Stimulated activated CD4-positive, alpha-beta T cell treated with anti-CD3 and anti-CD28 coated beads, Interleukin-4, amount 100 ng/mL, for 1 hour (primary cell): ENCODE measurements at regions not wholly inside any gene's neighbourhood (a gene's known extent, or its start where the extent isn't known, plus 50 kb on each side); places are given as distances from the start of the nearest gene placed in this dataset.

Experiments used
- DNase-seq: peaks from one replicate; pipeline ENCODE4 v3.0.0-alpha.2; 2020

DNA sequence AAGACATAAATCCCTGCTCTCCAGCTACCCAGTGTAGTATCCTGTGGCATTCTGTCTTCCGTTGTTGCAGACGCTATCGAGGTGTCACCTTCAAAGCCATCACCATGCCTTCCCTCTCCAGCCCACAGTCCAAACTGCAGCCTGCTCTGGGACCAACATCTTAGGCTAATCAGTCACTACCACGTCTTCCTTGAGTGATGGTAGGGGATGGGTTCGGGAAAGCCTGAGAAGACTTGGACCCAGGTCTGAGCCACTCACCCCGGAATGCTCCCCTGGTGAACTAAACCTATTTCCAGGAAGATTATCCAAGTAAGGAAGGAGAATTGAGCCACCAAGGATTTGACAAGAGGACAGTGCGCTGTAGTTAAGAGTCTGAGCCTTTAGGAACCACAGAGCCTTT is 52.9 kb upstream of the IRX1 start:
- DNase-seq = no peak

DNA sequence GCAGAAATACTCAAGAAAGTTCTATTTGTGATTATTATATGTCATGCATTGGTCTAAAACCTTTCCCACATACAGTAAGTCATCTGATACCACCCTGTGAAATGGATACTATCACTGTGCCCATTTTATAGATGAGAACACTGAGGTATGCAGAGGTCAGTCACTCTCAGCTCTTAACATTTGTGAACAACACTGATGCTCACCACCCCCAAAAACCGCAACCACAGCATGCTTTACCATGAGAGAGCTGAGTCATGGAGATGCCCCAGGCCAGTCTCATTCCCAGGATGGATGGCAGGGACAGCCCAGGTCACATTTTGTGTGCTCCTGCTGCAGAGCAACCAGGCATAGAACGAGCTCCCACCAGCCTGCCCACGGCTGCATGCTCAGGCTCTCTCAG is 53.5 kb upstream of the IRX1 start:
- DNase-seq = no peak

DNA sequence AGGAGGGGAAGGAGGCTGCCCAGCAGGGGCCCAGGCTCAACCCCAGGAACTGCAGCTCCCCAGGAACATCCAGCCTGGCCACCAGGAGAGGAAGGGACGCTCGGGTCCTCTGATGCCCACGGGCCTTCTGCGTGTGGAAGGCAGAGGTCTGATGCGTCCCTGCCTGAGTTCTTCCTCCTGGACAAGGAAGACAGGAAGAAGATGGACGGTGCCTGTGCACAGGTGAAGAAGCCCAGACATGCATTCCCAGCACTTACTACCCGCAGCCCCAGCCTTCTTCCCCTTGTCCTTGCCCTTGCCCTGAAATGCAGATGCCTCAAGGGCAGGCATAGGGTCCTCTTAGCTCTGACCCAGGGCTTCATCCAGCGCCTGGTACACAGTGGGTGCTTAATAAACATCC is 56.7 kb upstream of the IRX1 start:
- DNase-seq = no peak

DNA sequence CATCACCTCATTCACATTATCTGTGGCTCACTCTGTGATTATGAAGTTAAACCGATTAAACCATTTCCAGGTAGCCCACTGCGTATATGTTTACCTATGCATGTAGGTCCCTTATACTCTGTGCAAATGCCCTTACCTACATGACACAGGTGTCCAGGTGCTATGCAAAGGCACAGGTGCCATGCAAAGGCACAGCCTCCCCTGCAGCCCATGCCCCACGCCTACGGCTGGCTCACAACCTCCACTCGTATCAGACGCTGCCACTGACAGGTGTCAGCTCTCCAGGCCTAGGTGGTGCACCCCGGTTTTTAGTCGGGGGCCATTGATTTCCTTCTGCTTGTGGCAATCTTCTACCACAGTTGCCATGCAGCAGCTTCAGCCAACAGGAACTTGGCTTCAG is 57.7 kb upstream of the IRX1 start:
- no peak for DNase-seq

DNA sequence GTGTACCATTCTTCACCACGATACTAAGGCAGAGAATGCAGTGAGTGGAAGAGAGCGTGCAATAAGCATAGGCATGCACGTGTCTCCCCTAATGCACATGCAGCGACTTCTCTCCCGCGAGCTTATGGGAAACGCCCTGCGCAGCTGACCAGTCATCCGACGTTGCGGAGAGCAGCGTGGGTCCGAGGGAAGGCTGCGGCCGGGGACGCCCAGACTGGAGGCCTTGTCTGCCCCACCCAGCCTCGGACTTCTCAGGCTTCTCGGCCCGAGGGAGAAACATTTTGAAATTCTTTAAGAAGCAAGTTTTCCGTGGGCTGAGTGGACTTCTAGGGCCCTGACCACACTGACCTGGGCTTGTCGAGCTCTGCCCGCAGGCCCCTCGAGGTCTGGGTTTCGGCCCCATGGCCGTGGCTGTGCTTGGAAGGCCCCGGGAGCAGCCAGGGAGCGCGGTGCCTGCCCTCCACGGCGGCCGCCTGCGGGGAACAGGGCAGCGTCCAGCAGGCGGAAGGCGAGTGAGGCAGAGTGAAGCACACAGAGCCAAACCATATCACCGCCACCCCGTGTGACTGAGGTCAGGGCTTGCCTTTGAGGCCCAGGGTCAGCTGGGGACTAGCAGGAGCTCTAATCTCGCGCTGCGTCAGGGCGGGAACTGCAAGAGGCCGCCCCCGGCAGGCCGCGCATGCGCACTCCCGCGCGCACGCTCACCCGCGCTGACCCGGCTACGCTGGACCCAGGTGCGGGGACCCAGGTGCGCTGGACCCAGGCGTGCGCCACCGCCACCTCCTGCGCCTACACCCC is 60.0 kb upstream of the IRX1 start:
- no peak for DNase-seq

DNA sequence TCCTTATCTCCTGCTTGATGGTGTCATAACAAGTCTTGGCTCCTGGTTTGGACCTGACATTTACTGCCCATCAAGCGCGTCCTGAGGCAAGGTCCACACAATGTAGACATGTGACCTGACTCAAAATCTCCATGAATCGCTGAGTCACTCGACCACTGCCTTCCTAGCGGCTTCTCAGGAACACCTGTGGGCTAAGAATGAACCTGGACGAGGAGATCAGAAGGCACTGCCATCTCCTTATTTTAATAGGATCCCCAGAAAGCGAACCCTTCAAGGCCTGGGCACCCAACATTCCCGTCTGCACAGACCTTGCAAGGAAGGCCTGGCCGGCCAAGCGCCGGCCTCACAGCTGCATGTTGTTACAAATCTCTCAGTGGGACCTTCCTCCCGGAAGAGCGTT is 60.6 kb upstream of the IRX1 start:
- DNase-seq = no peak

DNA sequence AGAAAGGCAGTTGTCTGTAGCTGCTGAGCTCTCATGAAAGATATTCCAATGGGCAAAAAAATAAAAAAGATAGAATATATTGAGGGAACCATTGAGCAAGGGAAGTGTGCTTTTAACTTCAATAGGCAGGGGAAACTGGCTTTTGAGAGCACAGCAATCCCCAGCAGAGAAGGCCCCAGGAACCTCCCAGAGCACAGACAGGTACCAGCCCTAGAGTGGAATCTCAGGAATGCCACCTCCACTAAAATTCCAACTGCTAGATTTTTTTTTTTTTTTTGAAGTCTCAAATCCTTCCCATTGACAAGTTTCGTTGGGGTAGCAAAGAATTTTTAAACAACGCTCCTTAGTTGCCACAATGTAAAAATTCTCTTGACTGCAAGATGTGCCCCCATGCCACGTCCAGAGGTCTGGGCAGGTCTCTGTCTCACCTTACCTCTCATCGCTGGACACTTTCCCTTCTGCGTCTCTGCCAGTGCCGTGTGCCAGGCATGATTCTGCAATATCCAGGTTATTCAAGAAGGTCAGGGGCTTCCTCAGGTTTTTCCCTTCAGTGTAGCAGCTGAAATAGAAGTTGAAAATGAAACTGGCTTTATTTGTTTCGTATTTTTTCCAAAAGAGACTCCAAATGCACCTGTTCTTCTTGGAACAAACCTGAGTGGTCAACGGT is 64.2 kb upstream of the IRX1 start:
- DNase-seq = no peak

DNA sequence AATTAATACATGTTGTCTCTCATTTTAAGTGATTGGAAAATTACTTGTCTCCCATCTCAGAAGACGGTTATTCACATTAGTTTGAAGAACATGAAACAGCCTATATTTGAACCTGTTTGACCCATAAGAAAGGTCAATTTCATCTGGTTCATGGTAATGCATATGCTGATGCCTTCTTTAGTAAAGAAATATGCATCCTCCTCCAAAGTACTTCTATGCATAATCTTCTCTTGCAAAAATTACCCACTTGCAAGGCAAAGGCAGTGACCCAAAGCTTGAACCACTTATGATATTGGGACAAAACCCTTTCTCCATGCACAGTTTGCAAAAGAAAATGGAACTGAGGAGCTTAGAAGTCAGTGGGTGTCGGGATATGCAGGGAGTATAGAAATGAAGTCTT is 65.4 kb upstream of the IRX1 start:
- DNase-seq = no peak

DNA sequence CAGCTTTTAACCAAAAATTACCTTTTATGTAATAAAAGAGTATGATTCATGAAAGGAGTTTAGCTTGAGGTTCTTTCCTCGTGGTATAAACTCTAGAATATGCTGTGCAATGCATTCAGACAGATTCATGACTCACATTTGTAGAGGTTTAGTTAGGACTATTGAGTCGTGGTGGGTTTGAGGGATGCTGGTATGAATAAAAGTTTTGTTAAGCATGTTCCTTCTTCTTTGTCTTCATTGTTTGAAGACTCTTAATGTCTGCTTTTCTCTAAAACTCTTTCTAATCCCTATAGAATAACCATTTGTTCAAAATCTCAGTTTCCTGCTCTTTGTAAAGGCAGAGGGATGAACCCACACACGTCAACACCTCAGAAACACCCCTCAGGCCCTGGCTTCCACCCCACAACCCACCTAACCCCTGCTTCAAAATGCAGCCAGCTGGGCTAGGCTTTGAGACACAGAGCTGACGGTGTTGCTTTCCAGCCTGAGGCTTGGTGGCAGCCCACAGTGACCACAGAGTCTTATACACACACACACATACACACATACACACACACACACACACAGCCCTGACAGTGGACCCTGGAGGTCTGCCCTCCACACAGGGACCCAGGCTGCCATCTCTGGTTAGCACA is 69.0 kb upstream of the IRX1 start:
- no peak for DNase-seq

DNA sequence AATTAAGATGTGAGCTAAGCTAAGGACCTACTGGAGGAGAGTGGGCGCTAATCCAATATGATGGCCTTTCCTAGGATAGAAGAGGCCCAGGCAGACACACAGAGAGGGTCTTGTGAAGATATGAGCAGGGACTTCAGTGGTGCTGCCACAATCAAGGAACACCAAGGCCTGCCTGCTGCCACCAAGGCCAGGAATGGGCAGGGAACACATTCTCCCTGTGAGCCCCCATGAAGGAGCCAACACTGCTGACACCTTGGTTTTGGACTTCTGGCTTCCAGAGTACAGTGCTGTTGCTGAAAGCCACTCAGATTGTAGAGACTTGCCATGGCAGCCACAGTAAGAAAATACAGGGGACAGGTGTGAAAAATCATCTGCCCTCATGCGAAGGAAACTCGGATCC is 73.1 kb upstream of the IRX1 start:
- no peak for DNase-seq

DNA sequence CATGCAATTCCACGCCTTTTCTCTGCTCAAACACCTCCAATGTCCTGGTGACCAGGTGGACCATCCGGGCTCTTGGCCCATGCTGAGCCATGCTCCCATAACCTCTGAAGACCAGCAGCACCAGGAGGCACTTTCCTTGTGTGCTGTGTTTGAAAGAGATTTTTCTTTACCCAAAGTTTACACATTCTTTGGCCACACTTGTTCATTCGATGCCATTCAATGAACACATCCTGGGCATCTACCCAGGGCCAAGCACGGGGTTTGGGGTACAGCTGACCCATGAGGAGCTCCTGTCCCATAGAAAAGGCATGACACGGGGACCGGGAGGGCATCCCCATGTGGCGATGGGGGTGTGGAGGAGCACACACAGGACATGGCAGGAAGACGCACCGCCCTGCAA is 77.1 kb upstream of the IRX1 start:
- DNase-seq = no peak

DNA sequence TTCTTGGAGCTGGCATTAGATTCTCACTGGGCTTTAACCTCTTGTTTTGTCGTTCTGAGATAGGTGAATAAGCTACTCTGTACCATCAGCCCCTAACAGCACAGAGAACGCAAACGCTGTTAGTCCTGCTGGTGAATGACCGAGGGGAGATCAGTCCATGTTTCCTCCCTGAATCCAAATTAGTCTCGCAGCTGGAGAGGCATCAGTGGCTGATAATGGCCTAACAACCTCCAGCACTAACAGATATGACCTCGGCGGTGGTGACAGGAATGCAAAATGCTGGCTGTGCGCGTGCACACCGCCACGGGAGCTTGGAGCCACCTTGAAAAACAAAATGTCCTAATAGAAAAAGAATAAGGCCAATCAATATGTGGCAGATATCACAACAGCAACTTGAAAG is 77.6 kb upstream of the IRX1 start:
- no peak for DNase-seq

DNA sequence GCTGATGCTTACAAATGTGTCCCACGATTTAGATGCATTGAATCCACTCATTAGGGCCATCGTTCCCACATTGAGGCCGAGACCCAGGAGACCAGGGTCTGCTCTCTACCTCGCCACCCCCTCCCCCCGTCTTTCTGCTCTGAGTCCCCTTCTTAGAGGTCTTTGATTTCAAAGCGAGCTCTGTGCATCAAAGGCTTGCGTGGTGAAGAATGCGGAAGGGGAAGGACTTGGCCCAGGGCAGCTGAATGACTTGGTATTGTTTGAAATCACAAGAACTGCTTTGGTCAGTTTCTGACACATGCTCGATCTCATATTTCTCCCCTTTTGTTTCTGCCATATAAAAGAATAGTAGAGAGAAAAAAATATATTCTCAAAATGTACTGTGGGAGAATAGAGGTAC is 78.3 kb upstream of the IRX1 start:
- DNase-seq = no peak

DNA sequence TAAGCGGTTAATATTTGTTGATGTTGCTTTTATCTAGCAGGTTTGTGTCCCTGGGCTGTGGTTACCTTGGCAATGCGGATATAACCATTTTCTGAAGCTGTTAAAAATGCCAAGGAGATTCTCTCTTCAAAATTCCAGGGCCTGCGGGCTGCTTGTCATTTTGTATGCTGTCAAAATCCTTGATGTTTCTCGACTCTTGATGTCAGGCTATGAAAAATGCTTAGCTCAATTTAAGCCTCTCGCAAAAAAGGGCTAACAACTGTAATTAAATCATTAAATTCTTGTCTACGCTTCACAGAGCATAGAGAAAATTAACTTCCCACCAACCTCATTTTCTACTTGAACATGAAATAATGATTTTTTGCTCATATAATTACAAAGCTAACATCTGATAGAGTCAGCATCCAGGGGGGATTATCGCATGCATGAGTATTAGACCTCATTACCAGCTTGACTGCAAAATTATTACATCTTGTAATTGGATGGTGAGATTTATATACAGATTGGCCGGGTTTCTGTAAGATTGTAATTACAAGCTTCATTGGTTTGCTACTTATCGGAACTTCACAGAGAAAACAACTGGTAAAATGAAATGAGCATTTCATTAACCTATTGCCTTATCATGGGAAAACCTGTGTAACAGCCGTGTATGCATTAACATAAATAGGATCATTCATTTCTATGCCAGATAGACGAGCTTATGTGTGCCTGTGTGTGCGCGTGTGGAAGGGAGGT is 83.1 kb upstream of the IRX1 start:
- DNase-seq = no peak

DNA sequence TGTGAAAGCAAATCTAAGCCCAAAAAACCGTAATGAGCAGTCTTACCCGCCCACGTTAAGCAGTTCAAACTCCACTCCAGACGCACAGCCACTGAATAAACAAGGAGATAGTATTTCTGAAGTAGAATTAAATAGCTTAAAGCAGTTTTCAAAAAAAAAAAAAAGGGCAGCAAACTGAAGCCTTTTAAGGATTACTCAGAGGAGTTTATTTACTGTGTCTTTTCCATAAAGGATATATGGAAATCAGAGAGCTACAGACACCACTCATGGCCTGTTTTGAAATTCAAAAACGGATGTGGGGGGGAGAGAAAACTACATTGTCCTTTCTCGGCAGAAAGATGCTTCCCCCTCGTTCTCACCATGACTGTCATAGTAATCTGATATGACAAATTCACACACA is 83.7 kb upstream of the IRX1 start:
- DNase-seq = no peak

DNA sequence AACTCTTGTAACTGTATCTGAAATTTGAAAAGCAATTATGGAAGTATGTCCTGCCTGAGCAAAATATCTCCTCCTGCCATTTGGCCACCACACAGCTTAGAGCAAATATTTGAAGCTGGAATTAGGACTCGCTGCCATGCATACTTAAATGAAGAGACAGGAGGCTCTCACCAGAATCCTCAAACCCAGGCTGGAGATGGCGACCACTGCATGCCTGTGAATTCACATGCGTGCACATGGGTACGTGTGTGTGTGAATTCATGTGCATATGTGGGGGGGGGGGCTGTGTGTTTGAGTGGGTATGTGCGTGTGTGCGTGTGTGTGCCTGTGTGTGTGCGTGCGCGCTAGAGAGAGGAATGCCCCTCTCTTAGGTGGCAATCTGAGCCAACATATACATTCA is 84.1 kb upstream of the IRX1 start:
- DNase-seq = no peak

DNA sequence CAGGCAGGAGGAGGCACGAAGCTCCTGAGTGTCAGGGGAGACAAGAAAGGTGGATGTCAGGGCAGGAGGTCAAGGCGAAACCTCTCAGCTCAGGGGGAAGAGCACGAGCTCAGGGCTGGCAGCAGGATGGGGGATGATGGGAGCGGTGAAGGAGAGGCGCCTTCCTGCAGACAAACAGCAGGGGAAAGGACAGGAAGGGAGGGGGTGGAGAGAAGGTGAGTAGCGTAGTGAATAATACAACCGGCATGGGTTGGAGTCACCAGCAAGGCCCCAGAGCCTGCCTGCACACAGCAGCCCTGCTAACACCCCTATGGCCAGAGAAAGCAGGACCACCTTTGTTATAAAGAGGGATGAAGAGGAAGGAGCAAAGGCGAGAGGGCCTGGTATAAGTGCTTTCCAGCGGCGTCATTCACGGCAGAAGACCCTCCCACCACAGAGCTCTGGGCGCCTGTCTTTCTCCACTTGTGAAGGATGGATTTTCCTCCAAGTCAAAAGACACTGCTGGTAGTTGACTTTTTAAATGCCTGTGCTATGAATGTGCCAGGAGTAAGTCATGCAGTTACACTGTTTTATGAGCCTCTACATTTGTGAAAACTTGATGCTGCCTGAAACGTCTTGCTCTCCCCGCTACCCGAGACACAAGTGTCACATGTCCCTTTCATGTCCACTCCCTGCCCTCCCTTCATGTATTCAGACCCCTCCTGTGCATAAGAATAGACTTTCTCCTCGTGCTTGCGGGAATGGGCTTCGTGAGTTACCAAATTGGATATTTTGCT is 84.8 kb upstream of the IRX1 start:
- DNase-seq = no peak

DNA sequence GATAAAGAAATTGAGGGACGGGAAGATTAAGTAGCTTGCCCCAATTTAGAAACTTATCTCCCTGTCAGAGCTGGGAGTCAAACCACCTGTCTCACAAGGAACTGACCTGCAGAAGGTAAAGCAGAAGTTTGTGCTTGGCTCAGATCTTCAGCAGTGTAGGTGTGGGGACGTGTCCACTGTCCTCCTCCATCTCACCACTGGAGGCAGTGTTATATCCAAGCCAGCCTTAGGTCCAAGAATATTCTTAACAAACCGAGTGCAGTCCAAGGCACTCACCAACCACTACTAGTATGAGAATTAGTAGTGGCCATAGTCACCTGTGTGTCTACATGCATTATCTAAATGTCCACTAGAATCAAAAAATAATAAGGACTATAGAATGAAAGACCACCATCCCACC is 86.3 kb upstream of the IRX1 start:
- no peak for DNase-seq

DNA sequence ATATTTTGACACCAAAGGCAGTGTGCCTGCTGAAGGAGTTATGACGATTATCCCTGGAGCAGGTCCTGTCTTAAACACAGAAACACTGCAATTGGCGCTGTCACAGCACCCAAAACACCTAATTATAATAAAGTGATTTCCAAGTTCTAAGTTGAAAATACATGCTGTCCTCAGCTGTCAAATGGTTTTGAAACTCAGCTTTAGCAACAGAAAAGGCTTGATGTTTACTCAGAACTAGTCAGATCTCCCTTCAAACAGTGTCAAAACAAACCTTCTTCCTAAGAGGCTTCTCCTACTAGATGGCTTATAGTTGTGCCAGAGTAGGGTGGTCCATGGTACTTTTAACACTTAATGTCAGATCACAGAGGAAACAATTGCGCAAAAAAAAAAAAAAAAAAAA is 87.2 kb upstream of the IRX1 start:
- DNase-seq = no peak

DNA sequence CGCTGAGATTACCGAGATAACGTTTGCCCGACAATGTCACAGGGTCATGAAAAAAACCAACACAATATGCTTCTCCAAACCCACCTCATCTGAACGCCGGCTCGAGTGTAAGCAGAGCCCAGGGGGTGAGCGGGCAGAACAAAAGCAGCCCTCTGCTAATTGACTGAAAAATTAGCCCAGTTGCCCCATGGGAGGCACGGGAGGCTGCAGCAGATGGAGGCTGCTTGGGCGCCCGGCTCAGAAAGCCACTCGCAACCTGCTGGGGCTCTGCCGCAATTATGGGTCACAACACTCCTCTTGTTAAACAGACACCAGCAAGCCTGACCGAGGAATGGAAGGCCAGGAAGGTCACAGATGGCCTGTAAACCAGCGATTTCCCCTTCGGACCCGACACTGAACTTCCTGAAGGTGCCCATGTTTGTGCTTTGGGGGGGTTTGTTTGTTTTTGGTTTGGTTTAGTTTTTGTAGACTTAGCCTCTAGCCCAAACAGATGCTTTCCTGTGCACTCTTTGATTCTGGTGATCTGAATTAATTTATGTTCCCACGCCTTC is 104.6 kb upstream of the IRX1 start:
- no peak for DNase-seq

DNA sequence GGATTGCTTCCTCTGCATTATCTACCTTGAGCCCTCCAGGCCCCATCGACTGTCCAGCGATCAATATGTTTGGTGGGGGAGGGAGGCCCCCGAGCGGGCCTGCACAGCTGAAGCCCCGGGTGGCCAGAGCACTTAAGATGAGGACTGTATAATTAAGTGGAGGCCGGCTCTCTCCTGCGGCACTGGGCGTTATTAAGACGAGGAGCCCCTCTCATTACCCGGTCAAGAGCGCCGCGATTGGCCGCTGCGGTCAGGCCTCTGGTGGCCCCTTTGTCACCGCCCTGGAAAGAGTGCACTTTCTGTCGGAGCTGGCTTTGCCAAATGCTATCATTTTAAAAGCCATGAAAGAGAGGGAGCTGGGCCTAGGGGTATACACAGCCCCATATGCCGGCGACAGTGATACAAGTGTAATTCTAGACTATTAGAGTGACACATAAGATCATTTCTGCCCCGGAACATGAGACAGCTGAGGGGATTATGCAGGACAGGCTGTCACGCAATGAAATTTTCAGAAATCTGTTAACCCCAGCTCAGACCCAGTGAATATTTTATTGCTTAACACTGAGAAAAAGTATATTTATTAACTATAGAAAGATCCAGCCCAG is 106.3 kb upstream of the IRX1 start:
- no peak for DNase-seq

DNA sequence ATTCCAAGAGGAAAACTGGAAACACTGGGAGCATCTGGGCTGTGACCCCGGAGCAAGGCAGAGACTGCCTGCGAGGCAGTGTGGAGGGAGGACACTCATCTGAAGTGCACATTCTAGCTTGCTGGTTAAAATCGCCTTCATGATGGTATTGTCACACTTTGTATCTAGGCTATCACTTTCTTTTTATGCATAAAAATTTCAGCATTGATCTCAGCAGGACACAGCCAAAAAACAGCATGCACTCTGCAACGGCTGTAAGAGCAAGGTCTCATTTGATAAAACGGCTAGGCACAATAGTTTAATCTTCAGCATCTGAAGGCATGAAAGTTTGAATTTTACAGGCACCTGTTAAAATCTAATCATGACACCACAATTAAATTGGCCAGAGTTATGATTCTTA is 110.8 kb upstream of the IRX1 start:
- no peak for DNase-seq
